Skeletal muscle satellite cell (primary cell): ENCODE measurements at regions not wholly inside any gene's neighbourhood (a gene's known extent, or its start where the extent isn't known, plus 50 kb on each side); places are given as distances from the start of the nearest gene placed in this dataset.
"Not testable (repeated sequence)": the region's sequence is repeated elsewhere in the genome, so short reads cannot be mapped to it uniquely, and the experiment has no call there.

Source experiments
- H3K27me3 ChIP-seq: 2 replicates; pipeline ENCODE4 v1.7.0; 2013; ENCODE audit warnings: low read length; ENCODE audit not compliant: control insufficient read depth, insufficient read depth
- H3K36me3 ChIP-seq: 2 replicates; pipeline ENCODE4 v1.7.0; 2013; ENCODE audit warnings: mild to moderate bottlenecking, control low read depth, low read length; ENCODE audit not compliant: insufficient read depth
- H3K4me1 ChIP-seq: 2 replicates; pipeline ENCODE4 v1.7.0; 2013; ENCODE audit warnings: low read length; ENCODE audit not compliant: control insufficient read depth, insufficient read depth
- H3K4me2 ChIP-seq: 2 replicates; pipeline ENCODE4 v1.7.0; 2013; ENCODE audit warnings: mild to moderate bottlenecking, low read length
- H3K4me3 ChIP-seq: 2 replicates; pipeline ENCODE4 v1.7.0; 2013; ENCODE audit warnings: low read length
- H3K9ac ChIP-seq: 2 replicates; pipeline ENCODE4 v1.7.0; 2013; ENCODE audit warnings: mild to moderate bottlenecking, low read depth, low read length, moderate library complexity
- H3K9me3 ChIP-seq: replicated peaks from 2 replicates; pipeline ENCODE4 v1.7.0; 2013; ENCODE audit warnings: mild to moderate bottlenecking, control low read depth, low read length

GRCh38 chr14:105627287-105627686 is 100.9 kb downstream of the TMEM121 start:
- H3K27me3 ChIP-seq, H3K9ac ChIP-seq, H3K4me1 ChIP-seq, H3K4me2 ChIP-seq, H3K9me3 ChIP-seq, H3K4me3 ChIP-seq, H3K36me3 ChIP-seq: not testable (repeated sequence)

GRCh38 chr14:105627701-105628100 is 101.3 kb downstream of the TMEM121 start:
- no peak overlapping the region for H3K4me2 ChIP-seq
- no peaks in the 10 kb centered on the region for H3K27me3 ChIP-seq
- H3K4me3 ChIP-seq, result no peak overlapping the region
- no peaks in the 10 kb centered on the region for H3K9me3 ChIP-seq
- H3K4me1 ChIP-seq, result no peaks in the 10 kb centered on the region
- H3K9ac ChIP-seq, result no peak overlapping the region
- no peaks in the 10 kb centered on the region for H3K36me3 ChIP-seq

DNA sequence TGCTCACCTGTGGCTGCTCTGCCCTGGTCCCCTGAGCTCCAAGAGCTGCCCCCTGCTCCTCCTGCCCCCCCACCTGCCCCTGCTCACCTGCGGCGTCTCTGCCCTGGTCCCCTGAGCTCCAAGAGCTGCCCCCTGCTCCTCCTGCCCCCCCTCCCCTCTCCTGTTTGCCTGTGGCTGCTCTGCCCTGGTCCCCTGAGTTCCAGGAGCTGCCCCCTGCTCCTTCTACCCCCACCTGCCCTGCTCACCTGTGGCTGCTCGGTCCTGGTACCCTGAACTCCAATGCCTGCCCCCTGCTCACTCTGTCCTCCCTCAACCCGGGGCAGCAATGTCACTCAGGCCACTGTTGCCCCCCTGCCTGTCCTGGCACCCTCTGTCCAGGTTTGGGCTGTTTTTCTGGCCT is 101.7 kb downstream of the TMEM121 start:
- not testable (repeated sequence) for H3K9ac ChIP-seq, H3K4me1 ChIP-seq, H3K36me3 ChIP-seq, H3K9me3 ChIP-seq, H3K4me2 ChIP-seq, H3K27me3 ChIP-seq, H3K4me3 ChIP-seq

GRCh38 chr14:105628531-105629067 is 102.2 kb downstream of the TMEM121 start:
- H3K9ac ChIP-seq, H3K36me3 ChIP-seq, H3K9me3 ChIP-seq, H3K4me1 ChIP-seq, H3K4me3 ChIP-seq, H3K27me3 ChIP-seq, H3K4me2 ChIP-seq: not testable (repeated sequence)

DNA sequence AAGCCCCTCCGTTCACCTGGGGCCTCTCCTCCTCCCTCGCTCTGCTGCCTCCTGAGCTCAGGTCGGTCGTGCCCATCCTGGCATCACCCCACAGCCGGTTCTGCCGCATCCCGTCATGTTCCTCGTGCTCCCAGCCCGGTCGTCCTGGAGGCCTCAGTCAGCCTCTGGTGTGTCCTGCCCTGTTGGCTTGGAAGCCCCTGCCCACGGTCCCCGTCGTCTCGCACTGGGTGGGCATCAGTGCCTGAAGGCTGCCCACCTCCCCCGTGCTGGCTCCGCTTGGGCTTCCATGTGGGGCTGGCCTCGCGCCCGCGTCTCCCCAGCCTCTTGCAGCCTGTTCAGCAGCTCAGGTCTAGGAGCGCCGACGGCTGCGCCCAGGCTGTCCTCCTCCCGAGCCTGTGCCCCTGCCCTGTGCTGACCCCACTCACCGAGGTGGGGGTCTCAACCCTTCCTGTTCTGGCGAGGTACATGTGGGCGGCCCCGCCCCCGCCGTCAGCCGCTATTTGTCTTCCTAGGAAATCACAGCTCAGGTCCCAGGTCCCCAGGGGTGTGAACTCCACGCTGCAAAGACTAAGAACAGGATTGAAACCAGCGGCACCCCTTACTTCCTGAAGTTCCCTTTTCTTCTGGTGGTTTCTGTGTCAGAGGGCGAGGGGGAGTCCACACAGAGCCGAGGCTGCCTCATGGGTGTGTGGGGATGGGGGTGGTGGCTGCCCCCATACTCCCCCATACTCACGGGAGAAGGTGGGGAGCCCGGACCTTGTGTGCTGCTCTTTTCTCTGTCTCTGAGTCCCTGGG is 102.9 kb downstream of the TMEM121 start:
- H3K4me2 ChIP-seq, H3K9me3 ChIP-seq, H3K36me3 ChIP-seq, H3K27me3 ChIP-seq, H3K4me3 ChIP-seq, H3K4me1 ChIP-seq, H3K9ac ChIP-seq: not testable (repeated sequence)

DNA sequence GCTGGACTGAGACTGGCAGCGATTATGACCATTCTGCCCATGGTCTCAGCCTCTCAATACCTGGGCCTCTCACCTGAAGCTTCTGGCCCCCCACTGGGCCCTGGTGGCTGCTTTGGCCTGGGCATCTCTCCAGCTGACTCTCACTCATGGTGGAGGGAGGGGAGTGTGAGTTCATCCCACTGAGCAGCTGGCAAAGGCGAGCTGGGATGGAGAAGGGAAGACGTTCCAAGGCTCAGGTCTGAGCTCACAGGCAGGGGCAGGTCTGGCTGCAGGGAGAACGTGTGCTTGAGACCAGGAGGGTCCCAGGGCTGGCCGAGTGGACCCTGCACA is 103.5 kb downstream of the TMEM121 start:
- Histone ChIP-seq H3K9ac (no peak overlapping the region), H3K4me1 (no peaks in the 10 kb centered on the region), H3K27me3 (no peaks in the 10 kb centered on the region), H3K4me3 (no peak overlapping the region), H3K9me3 (no peaks in the 10 kb centered on the region), H3K36me3 (no peaks in the 10 kb centered on the region), H3K4me2 (no peak overlapping the region)

DNA sequence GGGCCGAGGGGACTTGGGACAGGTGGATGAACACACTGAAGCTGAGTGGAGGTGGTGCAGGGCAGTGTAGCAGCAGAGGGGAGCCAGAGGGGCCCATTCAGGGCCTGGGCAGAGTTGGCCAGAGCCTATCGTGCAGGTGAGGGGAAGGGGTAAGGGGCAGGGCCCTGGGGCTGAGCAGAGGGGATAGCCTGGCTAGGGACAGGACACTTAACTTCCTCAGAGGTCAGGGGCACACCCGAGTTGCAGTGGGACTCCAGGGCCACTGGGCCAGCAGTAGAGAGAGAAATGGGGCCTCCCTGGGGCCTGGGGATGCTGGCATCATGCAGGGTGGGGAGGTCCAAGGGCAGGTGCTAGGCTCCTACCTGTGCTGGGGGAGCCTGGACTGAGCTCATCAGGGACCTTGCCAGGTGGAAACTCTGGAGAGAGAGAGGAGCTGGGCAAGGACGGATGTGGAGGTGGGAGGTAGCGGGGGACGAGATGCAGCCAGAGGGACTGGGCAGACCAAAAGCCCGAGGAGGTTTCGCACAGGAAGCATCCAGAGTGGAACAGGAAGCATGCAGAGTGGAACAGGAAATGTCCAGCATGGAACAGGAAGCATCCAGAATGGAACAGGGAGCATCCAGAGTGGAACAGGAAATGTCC is 104.0 kb downstream of the TMEM121 start:
- not testable (repeated sequence) for H3K9ac ChIP-seq

DNA sequence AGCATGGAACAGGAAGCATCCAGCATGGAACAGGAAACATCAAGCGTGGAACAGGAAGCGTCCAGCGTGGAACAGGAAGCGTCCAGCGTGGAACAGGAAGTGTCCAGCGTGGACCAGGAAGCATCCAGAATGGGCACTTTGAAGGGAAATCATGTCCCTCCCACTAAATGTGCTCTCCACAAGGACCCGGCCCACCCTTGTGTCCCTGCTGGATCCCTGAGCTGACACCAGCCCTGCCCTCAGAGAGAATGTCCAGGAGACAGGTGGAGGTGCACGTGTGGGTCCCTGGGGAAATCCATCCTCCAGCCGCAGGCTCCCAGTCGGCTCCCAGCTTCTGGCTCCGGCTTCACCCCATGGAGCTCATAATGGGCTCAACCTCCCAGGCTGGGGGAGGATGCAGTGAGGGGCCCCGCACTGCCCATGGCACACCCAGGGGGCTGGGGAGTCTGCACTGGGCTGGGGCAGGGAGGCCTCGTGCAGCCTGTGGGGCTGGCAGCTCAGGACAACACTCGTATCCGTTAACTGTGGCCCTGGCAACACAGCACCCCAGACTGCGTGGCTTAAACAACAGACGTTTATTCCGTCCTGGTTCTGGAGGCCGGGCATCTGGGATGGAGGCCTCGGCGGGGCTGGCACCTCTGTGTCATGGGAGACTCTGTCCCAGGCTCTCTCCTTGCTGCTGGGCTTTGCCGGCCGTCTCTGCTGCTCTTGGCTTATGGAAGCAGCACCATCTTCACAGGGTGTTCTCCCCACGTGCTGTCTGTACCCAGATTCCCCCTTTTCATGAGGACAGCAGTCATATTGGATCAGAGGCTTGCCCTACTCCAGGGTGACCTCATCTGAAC is 104.8 kb downstream of the TMEM121 start:
- not testable (repeated sequence) for H3K9me3 ChIP-seq, H3K4me3 ChIP-seq, H3K36me3 ChIP-seq, H3K4me1 ChIP-seq, H3K4me2 ChIP-seq, H3K9ac ChIP-seq, H3K27me3 ChIP-seq

More for the DNA sequence above, 104.0 kb downstream of the TMEM121 start:
- not testable (repeated sequence) for H3K4me1 ChIP-seq, H3K4me2 ChIP-seq, H3K36me3 ChIP-seq, H3K27me3 ChIP-seq, H3K9me3 ChIP-seq, H3K4me3 ChIP-seq

DNA sequence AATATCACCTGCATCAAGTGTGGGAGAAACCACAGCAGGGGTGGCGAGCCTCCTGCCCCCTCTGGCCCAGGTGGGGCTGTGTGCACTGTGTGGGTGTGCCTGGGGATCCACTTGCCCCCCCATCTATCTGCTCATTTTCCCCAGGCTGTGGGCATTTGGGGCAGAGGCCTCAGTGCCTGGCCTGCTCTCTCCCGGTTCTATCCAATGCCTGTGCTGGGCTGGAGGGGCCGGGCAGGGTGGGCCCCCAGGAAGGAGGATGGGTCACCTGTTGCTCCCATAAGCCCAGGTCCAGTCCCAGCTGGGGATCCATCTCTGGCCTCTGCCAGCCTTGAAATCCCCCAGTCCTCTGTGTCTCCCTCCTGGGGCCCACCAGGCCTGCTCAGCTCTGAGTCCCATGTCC is 105.6 kb downstream of the TMEM121 start:
- no peak overlapping the region for H3K4me2 ChIP-seq
- no peaks in the 10 kb centered on the region for H3K27me3 ChIP-seq
- no peaks in the 10 kb centered on the region for H3K36me3 ChIP-seq
- H3K9ac ChIP-seq, result no peak overlapping the region
- H3K9me3 ChIP-seq, result no peaks in the 10 kb centered on the region
- no peak overlapping the region for H3K4me3 ChIP-seq
- no peaks in the 10 kb centered on the region for H3K4me1 ChIP-seq

DNA sequence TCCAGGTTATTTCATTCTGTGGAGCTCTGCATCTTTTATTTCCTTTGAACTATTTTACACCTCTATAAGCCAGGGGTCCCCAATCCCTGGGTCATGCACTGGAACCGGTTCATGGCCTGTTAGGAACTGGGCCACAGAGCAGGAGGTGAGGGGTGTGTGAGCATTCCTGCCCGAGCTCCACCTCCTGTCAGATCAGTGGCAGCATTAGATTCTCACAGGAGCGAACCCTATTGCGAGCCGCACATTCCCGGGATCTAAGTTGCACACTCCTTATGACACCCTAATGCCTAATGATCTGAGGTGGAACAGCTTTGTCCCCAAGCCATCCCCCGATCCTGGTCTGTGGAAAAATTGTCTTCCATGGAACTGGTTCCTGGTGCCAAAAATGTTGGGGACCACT is 107.2 kb downstream of the TMEM121 start:
- not testable (repeated sequence) for H3K36me3 ChIP-seq, H3K4me3 ChIP-seq, H3K9ac ChIP-seq, H3K9me3 ChIP-seq, H3K4me2 ChIP-seq, H3K27me3 ChIP-seq, H3K4me1 ChIP-seq

DNA sequence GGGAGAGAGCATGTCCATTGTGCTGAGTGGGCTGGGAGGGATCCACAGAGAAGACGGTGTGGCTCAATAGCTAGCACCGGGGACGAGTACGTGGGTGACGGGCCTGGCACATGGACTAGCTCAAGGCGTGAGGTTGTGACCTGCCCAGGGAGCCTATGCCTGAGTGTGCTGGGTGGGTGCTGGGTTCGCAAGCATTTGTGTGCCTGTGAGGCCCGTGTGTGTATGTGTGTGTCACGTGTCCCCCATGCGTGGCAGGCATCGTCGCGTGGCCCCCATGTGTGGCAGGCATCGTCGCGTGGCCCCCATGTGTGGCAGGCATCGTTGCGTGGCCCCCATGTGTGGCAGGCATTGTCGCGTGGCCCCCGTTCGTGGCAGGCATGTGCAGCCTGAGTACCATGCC is 109.2 kb downstream of the TMEM121 start:
- Histone ChIP-seq H3K9me3 (no peaks in the 10 kb centered on the region), H3K9ac (no peak overlapping the region), H3K4me1 (no peaks in the 10 kb centered on the region), H3K36me3 (no peaks in the 10 kb centered on the region), H3K27me3 (no peaks in the 10 kb centered on the region), H3K4me3 (no peak overlapping the region), H3K4me2 (no peak overlapping the region)
